Progenitor cell of endocrine pancreas (in vitro differentiated cells): ENCODE measurements at regions not wholly inside any gene's neighbourhood (a gene's known extent, or its start where the extent isn't known, plus 50 kb on each side); places are given as distances from the start of the nearest gene placed in this dataset.

Source experiments
- DNase-seq: peaks from one replicate; pipeline ENCODE4 v3.0.0; 2021; ENCODE audit warnings: low spot score; ENCODE audit not compliant: unreplicated experiment
- H3K27ac Mint-ChIP-seq: 2 replicates; pipeline ENCODE4 v1.8.0; 2021; ENCODE audit warnings: mild to moderate bottlenecking, moderate library complexity, mixed read lengths
- H3K27me3 Mint-ChIP-seq: 2 replicates; pipeline ENCODE4 v1.8.0; 2021; ENCODE audit warnings: mixed read lengths
- H3K36me3 Mint-ChIP-seq: 2 replicates; pipeline ENCODE4 v1.8.0; 2022; ENCODE audit warnings: mixed read lengths; ENCODE audit not compliant: insufficient read depth
- H3K4me1 Mint-ChIP-seq: 2 replicates; pipeline ENCODE4 v1.8.0; 2021; ENCODE audit warnings: low read depth, mixed read lengths
- H3K4me3 Mint-ChIP-seq: 2 replicates; pipeline ENCODE4 v1.8.0; 2021; ENCODE audit warnings: low read depth, mild to moderate bottlenecking, moderate library complexity, mixed read lengths
- H3K9me3 Mint-ChIP-seq: 2 replicates; pipeline ENCODE4 v1.8.0; 2021; ENCODE audit warnings: low read depth, mixed read lengths
- TF ChIP-seq, protein P1 (sequence below): fragments of 200-600 bp; sonication (generic); IDR thresholded peaks from one replicate; pipeline ENCODE4 v1.5.0; 2021; ENCODE audit warnings: antibody characterized with exemption, mild to moderate bottlenecking; ENCODE audit not compliant: unreplicated experiment

DNA sequence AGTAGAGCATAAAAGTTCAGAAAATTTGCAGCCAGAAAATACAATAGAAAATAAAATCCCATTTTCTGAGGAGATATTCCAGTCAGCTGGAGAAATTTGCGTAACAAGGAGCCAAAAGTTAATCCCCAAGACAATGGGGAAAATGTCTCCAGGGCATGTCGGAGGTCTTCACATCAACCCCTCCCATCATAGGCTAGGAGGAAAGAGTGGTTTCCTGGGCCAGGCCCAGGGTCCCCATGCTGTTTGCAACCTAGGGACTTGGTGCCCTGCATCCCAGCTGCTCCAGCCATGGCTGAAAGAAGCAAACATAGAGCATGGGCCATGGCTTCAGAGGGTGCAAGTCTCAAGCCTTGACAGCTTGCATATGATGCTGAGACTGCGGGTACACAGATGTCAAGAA, 255.0 kb downstream of the DTWD2 start:
- no peaks in the 10 kb centered on the region for H3K27me3 Mint-ChIP-seq

DNA sequence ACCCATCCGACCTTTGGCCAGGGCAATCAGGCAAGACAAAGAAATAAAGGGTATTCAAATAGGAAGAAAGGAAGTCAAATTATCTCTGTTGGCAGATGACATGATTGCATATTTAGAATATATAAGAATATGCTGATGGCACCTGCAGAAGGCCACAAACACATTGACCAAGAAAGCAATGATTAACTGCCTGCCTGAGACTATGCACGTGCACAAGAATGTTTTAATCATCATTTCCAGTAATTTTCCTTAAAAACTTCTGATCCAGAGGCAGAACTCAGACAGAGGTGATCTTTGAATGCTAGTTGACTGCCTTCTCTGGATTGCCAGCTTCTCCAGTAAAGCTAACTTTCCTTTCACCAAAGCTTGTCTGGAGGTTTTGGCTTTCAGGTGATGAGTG, 260.2 kb downstream of the DTWD2 start:
- Mint-ChIP-seq H3K27me3 (no peaks in the 10 kb centered on the region), H3K9me3 (peaks cover 9% of the 10 kb centered on the region), H3K36me3 (no peaks in the 10 kb centered on the region), H3K4me1 (peaks cover 9% of the 10 kb centered on the region), H3K27ac (no peak overlapping the region), H3K4me3 (no peak overlapping the region)
- no peak for DNase-seq
- TF ChIP-seq, protein P1, sequence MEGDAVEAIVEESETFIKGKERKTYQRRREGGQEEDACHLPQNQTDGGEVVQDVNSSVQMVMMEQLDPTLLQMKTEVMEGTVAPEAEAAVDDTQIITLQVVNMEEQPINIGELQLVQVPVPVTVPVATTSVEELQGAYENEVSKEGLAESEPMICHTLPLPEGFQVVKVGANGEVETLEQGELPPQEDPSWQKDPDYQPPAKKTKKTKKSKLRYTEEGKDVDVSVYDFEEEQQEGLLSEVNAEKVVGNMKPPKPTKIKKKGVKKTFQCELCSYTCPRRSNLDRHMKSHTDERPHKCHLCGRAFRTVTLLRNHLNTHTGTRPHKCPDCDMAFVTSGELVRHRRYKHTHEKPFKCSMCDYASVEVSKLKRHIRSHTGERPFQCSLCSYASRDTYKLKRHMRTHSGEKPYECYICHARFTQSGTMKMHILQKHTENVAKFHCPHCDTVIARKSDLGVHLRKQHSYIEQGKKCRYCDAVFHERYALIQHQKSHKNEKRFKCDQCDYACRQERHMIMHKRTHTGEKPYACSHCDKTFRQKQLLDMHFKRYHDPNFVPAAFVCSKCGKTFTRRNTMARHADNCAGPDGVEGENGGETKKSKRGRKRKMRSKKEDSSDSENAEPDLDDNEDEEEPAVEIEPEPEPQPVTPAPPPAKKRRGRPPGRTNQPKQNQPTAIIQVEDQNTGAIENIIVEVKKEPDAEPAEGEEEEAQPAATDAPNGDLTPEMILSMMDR, result no peak

More for the DNA sequence above, 255.0 kb downstream of the DTWD2 start:
- Mint-ChIP-seq H3K9me3 (peaks cover 17% of the 10 kb centered on the region), H3K27ac (no peak overlapping the region), H3K36me3 (no peaks in the 10 kb centered on the region), H3K4me1 (peaks cover 2% of the 10 kb centered on the region), H3K4me3 (no peak overlapping the region)
- no peak for DNase-seq
- TF ChIP-seq, protein P1, result no peak

DNA sequence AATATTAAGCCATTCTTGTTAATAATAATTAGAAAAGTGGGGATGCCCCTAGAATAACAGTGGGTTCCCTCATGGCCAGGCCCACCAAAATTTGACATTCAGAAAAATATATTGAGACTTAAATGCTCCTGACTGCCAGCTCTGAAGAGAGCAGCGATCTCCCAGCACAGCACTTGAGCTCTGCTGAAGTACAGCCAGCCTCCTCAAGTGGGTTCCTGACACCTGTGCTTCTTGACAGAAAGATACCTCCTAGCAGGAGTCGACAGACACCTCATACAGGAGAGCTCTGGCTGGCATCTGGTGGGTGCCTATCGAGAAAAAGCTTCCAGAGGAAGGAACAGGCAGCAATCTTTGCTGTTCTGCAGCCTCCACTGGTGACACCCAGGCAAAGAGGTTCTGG, 261.5 kb downstream of the DTWD2 start:
- DNase-seq, result no peak
- no peaks in the 10 kb centered on the region for H3K36me3 Mint-ChIP-seq
- no peak overlapping the region for H3K4me3 Mint-ChIP-seq
- H3K27me3 Mint-ChIP-seq, result no peaks in the 10 kb centered on the region
- no peak overlapping the region for H3K27ac Mint-ChIP-seq
- TF ChIP-seq, protein P1, result no peak
- H3K9me3 Mint-ChIP-seq, result peaks cover 3% of the 10 kb centered on the region
- H3K4me1 Mint-ChIP-seq, result peaks cover 9% of the 10 kb centered on the region

DNA sequence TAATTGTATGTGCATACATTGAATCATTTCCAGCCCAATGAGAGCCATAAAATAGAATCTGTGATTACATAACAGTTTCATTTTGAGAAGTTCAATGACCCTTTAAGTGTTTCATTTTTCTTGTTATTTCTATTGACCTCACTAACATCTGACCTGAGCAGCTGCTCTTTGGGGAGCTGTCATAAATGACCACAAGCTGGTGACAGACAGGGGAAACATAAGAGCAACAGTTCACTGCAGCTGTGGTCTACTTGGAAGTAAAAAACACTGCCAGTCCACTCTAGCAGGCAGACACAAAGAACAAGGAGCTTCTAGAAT, 265.4 kb downstream of the DTWD2 start:
- H3K9me3 Mint-ChIP-seq, result peaks cover 24% of the 10 kb centered on the region
- no peaks in the 10 kb centered on the region for H3K27me3 Mint-ChIP-seq
- no peak overlapping the region for H3K4me3 Mint-ChIP-seq
- peaks cover 6% of the 10 kb centered on the region for H3K4me1 Mint-ChIP-seq
- no peak for DNase-seq
- H3K36me3 Mint-ChIP-seq, result no peaks in the 10 kb centered on the region
- TF ChIP-seq, protein P1, result no peak
- no peak overlapping the region for H3K27ac Mint-ChIP-seq

DNA sequence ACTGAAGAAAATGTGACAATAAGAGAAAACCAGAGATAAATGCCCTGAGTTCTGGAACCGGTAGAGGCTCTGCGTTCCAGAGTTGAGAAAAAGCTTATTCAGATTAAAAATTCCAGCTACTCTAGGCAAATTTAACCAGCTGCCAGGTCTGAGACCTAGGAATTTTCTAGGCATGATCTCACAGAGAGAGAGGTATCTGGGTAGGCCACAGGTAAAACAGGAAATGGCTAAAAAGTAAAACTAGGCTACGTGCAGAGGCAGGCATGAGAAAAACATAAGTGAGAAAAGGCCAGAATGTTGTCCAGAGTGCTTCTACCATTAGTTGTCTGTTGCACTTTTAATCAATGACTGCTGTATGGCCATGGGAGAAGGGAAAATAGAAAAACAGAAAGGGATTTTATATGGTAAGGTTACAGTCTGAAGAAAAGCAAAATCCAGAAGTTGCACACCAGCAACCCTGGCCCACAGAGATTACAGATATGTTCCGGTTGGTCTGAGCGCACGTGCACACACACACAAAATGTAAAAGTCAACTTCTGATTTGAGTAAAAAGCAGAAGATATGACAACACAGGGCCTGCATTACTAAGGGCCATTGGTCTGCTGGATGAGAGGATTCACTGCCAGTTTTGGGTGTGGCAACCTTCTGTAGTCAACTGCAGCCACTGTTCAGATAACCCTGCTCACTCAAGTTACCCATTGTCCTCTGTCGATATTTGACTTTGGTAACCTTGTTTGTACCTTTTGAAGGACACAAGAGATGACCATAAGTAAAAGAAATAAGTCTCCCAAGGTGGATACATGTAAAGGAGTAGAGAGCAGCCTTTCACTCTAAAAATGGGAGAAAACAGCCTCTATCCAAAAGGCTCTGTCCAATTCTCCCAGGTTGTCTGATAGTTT, 266.0 kb downstream of the DTWD2 start:
- DNase-seq, result no peak
- Mint-ChIP-seq H3K27ac (no peak overlapping the region), H3K4me1 (peaks cover 2% of the 10 kb centered on the region), H3K27me3 (no peaks in the 10 kb centered on the region), H3K4me3 (no peak overlapping the region), H3K36me3 (no peaks in the 10 kb centered on the region), H3K9me3 (peaks cover 25% of the 10 kb centered on the region)
- TF ChIP-seq, protein P1, result no peak
